GM18951 (cell line): ENCODE measurements at regions not wholly inside any gene's neighbourhood (a gene's known extent, or its start where the extent isn't known, plus 50 kb on each side); places are given as distances from the start of the nearest gene placed in this dataset.

Experiments used
- POLR2A ChIP-seq: IDR thresholded peaks from 4 replicates; pipeline ENCODE4 v1.6.1; 2011; ENCODE audit warnings: mild to moderate bottlenecking; ENCODE audit not compliant: insufficient read length, insufficient read depth; ENCODE audit errors: extremely low read depth
- in situ Hi-C: fragments of 300-500 bp; cut with MboI; formaldehyde crosslinking; loops from one replicate; pipeline ENCODE4 v1.12.0; 2022; ENCODE audit warnings: low sequenced_read_pairs, mixed read lengths, inconsistent platforms; ENCODE audit not compliant: unreplicated experiment

- in situ Hi-C loops: no loop called here
- no peak for TF ChIP-seq POLR2A
Observed at GRCh38 chr15:31461375-31461774, 134.7 kb downstream of the KLF13 start.

- TF ChIP-seq POLR2A: no peak
- in situ Hi-C loops: no loop called here
Observed at GRCh38 chr15:31461911-31462480, 135.4 kb downstream of the KLF13 start.

GRCh38 chr15:31463521-31464102 is 137.0 kb downstream of the KLF13 start:
- in situ Hi-C loops: no loop called here
- no peak for TF ChIP-seq POLR2A

GRCh38 chr15:31464216-31465082 is 137.8 kb downstream of the KLF13 start:
- in situ Hi-C loops: no loop called here
- TF ChIP-seq POLR2A: no peak

GRCh38 chr15:31465083-31465955 is 138.7 kb downstream of the KLF13 start:
- TF ChIP-seq POLR2A: no peak
- in situ Hi-C loops: no loop called here

- no peak for TF ChIP-seq POLR2A
- in situ Hi-C loops: no loop called here
Observed at GRCh38 chr15:31467361-31467760, 140.7 kb downstream of the KLF13 start.

GRCh38 chr15:31468911-31469785 is 142.5 kb downstream of the KLF13 start:
- no peak for TF ChIP-seq POLR2A
- in situ Hi-C loops: no loop called here

- TF ChIP-seq POLR2A: no peak
- in situ Hi-C loops: no loop called here
Observed at GRCh38 chr15:31469786-31470525, 143.3 kb downstream of the KLF13 start.

- TF ChIP-seq POLR2A: no peak
- in situ Hi-C loops: no loop called here
Observed at GRCh38 chr15:31470756-31471155, 144.1 kb downstream of the KLF13 start.

GRCh38 chr15:31471731-31472430 is 145.2 kb downstream of the KLF13 start:
- in situ Hi-C loops: no loop called here
- TF ChIP-seq POLR2A: no peak
